GM21825 (cell line): ENCODE measurements at regions not wholly inside any gene's neighbourhood (a gene's known extent, or its start where the extent isn't known, plus 50 kb on each side); places are given as distances from the start of the nearest gene placed in this dataset.

Experiments
- ATAC-seq: cut with Tn5 transposase; IDR thresholded peaks from one replicate; pipeline ENCODE4 v1.9.1; 2021; ENCODE audit warnings: mild to moderate bottlenecking, moderate library complexity; ENCODE audit not compliant: unreplicated experiment

DNA sequence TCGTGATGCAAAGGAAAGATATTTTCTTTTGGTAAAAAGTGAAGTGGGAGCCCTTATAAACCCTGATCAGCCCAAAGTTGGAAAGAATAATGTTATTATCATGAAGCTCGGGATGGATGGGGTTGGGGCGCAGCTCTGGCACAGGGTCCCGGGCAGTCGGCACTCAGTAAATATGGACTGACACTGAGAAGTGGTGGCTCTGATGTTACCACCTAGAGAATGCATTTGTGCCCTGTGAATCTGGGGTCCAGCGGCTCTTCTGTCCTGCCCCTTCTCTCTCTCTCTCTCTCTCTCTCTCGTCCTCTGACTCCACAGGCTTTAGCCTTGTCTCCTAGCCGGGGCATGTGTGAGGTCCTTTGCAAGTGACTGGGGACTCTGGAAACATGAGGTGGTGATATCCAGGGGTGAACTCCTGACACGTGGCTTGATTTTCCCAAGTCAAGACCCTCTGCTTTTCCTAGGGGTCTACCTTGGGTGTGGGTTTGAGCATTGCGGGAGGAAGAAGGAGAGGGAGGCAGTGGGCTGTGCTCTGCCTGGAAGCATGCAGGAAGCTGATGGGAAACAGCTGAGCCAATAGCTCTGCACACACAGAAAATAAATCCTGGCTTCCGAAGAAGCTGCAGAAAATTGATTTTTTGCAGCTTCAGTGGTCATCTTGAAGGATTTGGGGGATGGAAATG lies 162.7 kb downstream of the MACROH2A1 start:
- ATAC-seq: no peak

DNA sequence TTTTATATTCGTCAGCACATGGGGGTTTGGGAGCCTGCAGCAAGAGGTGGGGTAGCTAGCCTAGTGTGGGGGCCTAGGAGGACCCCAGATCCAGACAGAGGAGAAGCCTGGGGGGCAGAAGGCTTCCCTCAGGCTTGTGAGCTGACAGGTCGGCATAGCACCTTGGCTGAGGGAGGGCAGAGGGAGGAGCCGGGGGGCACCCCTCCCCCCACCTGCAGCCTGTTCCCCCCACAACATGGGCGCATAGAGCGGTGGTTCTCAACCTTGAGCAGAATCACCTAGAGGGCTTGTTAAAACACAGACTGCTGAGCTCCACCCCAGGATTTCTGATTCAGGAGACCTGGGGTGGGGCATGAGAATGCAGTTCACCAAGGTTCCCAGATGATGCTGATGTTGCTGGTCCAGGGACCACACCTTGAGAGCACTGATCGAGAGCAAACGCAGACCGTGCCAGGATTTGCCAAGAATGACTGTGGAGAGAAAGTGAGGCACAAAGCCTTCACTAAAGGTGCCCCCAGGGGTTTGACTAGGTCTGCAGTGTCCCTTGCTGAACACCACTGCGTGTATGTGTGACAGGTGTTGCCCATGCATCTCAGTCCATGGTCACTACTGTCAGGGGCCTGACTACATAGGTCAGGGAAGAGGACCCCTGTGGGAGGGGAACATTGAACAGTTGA lies 163.3 kb downstream of the MACROH2A1 start:
- ATAC-seq: no peak

DNA sequence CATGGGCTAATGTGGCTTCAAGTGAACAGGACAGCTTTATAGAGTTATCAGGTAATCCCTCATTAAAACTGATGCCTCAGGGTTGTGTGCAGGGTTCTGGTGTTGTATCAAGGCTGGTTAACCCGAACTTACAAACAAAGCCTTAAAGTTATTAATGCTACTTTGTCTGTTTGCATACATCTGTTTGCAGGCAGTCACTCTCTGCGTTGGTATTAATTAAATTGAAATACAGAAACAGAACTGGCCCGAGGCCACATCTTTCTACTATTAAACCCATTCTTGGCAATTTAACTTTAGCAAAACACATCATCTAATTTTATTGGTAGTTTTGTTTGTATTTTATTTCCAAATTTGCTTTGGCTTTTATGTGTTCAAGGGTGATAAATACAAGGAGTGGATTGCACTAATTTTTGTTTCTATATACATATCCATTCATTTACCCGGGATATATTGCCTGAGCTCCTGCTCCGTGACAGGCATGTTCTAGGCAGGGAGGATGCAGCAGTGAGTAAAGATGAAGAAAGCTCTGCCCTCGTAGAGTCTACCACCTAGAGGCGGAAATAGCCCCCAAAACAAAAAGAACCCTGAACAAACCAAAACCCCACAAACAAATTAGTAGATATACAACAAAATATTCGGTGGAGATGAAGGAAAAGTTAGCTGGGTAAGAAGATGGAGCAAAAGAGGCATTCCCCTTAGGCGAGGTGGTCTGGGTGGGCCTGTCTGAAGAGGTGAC lies 164.2 kb downstream of the MACROH2A1 start:
- ATAC-seq: no peak

DNA sequence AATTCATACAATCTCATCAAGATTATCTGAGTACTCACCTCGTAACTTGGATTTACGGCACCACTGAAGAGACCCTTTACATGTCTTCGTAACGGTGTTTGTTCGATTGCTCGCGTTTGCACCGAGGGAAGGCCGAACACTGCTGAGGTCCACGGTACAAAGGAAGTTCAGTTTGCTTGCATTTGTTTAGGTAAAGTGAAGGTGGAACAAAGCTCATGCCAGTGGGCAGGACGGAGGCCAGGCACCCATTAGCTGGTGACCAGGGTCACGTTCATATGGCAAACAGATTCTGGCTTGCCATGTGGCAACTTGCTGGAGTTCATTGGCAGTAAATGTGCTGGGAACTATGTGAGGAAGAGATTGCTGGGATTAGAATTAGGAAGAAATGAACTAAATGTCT lies 164.8 kb downstream of the MACROH2A1 start:
- no peak for ATAC-seq

DNA sequence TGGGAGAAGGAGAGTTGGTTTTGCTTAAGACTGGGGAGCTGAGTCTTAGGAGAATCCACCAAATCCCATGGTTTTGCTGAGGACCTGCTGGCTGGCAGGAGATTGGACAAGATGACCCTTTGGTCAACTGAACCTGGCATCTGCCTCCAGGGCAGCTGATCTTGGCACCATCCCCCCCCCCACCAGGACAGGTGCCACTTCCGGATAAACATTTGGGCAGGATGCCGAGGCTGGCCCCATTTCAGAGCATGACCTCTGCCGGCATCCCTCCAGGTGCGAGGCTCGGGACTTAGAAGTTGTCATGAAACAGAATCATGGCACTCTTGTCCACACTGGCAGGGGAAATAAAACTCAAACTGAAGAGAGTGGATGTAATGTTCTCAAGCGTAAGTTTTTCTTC lies 165.6 kb downstream of the MACROH2A1 start:
- ATAC-seq: no peak

DNA sequence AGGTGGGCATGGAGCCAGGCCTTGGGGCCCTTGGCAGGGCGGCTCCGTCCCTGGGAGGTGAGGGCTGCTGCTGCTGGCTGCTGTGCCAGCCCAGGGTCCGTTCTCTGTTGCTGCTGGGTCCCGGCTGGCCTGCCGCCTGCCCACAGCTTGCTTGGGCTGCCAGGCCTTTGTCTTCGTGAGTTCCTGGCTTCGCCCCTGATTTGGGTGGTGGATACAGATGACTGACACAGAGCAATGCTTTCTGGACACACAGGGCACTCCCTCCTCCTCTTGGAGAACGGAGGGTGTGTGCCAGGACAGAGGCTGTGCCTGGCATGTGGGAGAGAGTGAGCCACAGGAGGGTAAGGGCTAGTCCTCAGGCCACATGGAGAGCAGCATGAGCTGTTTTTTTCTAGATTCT lies 166.1 kb downstream of the MACROH2A1 start:
- ATAC-seq: no peak

DNA sequence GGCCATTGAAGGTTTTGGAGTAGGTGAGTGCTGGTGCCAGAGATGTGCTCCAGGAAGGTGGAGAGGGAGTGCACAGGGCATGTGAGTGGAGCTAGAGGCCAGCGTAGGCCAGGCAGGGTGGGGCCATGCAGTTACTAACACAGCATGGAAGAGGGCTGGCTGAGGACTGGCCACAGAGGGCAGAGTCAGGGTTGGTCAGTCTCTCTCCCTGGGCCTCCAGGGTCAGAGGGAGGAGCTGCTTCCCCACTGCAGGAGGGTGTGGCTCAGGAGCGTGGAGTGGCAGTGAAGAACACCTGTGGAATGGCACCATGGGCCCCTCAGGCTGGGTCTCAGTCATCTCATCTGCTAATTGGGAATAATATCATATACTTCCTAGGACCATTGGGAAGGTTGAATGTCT lies 167.7 kb downstream of the MACROH2A1 start:
- ATAC-seq: no peak

DNA sequence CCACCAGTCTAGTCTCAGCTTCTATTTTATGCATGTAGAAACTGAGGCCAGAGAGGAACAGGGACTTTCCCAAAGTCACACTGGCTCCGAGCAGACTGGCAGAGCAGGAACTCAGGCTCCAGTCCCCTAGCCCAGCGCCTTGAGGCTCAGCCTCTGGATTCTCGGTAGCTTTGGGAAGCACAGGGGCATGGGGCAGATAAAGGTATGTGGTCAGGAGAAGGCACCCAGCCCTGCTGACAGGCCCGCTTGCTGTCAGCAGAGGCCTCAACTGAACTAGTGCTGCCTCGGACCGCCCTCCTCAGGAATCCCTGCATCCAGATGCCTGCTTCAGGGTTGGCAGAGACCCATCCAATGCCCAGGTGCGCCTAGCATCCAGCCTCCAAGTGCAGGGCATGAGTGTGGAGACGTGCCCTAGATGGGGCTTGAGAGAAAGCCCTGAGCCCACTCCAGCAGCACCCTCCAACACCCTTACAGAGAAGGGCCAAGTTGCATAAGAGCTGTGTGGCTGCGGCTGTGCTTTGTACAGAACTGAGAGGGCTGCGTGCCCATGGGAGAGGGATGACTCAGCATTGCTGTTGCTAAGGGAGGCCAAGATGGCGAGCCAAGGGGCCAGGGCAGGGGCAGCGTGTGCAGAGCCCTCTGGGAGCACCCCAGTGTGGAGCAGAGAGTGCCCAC lies 168.6 kb downstream of the MACROH2A1 start:
- no peak for ATAC-seq

DNA sequence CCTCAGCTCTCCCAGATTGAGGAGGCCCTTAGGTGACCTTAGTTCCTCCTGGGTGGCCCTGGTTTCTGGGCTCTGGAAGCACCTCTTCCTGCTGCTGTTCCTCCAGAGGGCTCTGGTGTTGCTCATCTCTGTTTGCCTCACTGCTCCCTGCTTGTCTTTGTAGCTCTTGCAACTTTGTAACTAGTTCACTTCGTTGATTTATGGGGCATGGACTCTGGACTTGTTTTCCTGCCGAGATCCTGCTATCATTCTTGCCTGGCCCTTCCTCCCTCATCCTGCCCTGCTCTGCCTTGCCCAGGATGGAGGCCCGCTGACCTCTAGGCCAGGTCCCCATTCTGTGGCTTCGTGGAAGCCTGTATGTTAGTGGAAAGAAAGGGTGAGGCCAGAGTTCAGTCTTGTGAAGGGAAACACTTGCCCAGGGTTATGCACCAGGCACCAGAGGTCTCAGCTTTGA lies 169.3 kb downstream of the MACROH2A1 start:
- no peak for ATAC-seq

DNA sequence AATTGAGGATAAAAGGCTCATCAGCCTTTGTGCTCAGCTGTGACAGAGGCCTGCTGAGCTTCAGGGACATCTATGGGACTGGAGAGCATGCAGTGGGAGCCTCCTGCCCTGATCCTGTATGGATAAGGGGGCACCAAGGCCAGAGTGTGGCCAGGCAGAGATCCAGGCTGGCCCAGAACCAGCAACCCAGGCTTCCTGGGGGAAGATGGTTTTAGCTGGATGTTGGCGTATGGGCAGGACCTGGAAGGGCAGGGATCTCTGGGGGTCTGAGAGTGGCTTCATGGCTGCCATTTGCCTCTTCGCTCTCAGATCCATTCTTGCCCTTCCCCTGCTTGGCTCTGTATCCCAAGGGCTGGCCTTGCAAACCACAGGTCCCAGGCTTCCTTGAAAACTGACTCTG lies 169.9 kb downstream of the MACROH2A1 start:
- ATAC-seq: no peak

DNA sequence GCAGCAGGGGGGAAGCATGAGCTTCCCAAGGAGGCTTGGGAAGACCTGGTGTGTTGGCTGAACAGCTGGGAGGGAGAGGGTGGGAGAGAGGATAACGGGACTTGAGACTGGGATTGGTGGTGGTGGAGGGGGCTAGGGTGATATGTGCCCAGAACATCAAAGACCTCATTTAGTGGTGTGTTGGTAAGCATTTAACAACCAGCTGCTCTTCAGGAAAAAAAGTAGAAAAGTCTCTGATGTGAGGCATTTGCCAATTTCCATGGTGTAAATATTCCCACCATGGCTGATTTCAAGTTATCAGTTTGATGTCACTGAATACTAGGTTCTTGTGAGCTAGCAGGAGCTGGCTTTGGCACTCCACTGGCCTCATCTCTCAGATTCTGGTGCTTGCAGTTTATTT lies 170.8 kb downstream of the MACROH2A1 start:
- no peak for ATAC-seq

DNA sequence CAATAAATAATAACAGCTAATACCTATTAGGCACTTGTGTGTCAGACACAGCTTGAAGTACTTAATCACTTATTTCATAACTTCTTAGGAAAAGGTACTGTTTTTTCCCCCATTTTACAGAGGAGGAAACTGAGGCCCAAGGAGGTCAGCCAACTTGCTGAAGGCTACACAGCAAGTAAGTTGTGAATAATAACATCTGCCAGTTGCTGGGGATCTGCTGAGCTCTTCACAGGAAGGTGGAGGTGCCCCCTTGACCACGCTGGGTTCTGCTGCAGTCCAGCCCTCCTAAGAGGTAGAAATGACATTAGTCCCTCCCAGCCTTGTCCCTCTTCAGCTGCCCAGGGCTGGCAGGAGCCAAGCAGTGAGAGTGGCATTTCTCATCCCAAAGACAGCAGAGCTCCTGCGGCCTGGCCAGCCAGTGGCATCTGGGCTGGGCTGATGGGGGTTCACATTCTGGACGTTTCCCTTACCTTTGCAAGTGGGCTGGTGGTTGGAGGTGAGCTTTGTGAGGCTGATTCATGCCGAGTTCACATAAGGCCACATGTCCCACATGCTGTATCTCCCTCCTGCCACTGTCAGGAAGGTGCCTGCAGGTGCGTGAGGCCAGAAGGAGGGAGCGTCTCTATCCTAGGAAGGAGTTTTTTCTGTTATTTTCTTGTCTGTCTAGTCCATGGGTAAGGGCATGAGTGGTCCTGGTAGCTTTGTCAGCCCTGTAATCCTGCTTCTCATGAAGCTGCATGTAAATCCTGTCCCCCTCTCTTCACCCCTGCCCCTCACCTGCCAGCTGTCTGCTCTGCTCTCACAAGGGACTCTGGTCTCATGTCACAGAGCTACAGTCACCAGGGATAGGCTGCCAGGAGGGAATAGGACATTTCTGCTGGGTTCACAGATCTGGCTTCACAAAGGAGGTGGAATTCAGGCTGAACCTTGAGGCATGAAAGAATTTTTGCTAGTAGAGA lies 171.7 kb downstream of the MACROH2A1 start:
- ATAC-seq: no peak

DNA sequence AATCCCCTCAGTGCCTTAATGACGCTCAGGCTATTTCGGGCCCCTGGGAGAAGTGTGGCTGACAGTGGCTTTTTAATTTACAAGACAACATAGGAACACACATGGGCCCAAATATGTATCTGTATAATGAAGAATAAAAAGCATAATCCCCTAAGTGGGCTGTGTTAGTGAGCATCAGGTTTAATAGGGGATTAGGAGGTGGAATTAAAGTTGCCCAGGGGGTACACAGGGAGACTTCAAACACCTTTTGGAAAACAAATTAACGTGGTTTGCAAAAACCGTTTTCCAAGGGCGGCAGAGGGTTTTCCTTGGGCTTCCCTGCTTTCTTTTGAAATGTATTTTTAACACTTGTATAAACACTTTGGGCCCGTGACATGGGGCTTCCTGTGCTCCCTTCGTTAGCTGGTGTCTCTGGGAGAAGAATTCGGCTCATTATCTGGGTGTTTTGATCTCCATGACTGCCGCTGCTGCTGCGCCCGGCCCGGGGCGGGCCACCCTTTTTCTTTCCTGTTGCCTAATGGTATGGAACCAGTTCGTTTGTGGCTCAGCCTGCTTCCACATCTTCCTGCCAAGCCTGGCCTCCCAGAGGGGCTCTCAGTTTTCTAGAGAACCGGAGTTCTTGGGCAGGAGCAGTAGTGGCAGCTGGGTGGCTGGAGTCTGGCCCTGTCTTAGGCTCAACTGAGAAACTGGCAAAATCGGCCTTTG lies 173.0 kb downstream of the MACROH2A1 start:
- no peak for ATAC-seq

DNA sequence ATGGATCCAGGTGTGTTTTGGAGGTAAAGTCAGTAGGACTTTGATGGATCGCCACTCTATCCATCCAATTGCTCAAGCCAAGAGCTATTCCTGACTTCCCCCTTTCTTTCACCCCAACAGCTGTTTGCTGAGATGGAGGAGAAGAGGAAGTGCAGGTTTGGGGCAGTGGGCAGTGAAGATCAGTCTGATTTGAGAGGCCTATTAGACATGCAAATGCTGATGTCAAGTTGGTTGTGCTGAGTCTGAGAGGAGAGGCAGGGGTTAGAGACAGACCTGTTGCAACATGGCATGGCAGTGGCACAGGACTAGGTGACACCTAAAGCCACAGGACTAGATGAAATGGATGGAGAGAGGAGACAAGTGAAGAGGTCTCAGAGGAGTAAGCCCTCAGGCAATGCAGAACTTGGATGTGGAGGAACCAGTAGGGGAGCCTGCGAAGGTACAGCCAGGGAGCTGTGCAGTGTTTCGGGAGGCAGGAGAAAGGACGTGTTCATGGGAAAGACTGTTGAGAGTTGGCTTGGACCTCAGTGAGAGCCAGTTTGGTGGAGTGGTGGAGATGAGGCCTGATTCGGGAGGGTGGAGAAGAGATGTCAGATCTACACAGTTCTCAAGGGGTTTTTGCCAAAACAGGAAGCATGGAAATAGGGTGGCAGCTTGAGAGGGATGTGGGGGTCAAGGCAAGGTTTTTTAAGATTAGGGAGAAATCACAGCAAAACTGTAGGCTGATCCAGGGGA lies 175.0 kb downstream of the MACROH2A1 start:
- no peak for ATAC-seq

DNA sequence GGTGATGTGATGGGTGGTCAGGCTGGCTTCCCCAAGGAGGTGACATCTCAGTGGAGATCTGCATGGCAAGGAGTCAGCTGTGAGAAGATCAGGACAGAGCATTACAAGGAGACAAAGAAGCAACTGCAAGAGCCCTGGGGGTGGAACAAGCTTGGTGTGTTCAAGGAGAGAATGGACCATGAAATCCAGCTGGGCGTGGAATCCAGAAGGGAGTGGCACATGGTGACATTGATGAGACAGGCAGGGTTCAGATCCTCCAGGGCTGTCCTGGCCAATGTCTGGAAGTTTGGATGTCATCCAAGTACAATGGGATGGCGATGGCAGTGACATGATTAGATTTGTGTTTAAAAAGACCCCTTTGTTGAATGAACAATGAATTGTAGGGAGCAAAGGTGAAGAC lies 175.6 kb downstream of the MACROH2A1 start:
- no peak for ATAC-seq

DNA sequence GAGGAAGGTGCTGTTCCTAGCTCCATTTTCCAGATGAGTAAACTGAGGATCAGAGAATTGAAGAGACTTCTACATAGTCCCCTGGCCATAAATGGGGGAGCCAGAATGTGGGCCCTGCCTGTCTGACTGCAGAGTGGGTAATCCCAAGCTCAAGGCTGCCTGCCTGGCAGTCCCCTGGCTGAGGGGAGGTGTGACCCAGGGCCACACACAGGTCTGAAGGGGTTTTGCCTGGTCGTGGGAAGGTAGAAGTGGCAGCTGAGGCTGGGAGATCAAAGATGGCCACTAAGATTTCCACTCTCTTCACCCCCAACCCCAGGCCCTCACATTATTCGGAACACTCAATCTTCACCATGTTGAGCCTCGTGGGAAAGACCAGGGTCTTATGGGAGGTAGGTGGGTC lies 176.3 kb downstream of the MACROH2A1 start:
- ATAC-seq: no peak

DNA sequence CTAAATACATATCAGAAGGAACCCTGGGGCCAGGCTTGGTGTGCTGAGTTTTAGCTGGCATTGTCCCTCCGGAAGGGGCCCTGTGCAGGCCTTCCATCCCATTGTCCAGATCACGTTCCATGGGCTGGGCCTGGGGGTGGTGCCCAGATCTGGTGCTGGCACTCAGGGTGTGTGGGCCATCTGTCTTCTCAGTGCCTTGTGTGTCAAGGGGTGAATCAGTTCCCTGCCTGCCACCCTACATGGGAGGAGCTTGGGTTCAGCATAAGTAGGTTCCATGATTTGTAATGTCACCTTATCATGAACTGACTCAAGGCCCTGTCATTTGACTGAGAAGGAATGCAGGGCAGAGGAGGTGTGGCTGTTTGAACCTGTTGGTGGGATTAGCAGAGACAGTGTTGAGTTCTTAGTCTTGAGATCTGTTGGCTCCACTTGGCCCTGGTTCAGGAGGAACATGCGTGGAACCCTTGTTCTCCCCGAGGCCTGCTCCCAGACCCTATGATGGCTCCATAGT lies 176.8 kb downstream of the MACROH2A1 start:
- ATAC-seq: no peak

DNA sequence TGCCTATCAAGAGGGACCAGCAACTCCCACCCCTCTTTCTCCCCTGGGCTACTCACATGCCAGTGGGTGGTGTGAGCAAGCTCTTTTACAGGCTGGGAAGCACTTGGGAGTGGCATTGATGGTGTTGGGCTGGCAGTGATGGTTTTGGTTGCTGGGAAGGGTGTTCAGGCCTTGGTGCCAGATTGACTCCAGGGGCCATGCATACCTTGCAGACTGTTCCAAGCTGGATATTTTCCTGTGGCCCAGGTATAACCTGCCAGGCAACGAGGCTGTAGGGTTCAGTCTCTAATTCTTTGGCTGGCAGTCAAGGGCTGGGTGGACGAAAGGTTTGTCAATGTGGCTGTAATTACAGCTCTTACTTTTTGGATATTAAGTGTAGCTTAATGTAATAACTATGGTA lies 177.3 kb downstream of the MACROH2A1 start:
- no peak for ATAC-seq

DNA sequence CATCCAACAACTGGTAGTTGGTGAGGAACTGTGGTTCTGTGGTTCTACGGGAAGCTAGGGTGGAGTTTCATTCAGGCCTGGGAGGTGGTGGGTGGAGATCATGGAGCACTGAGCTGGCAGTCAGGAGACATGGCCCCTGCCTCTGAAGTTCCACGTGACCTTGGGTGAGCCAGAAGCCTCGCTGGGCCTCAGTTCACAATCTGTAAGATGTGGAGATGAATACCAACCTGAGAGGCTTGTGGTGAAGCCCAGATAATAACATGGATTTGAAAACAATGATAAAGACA lies 177.9 kb downstream of the MACROH2A1 start:
- no peak for ATAC-seq
